ENCODE measurements at regions not wholly inside any gene's neighbourhood (a gene's known extent, or its start where the extent isn't known, plus 50 kb on each side); places are given as distances from the start of the nearest gene placed in this dataset.
A peak's percentile ranks its signal among the peaks of the same experiment; 100 is the strongest.
"Not testable (repeated sequence)": the region's sequence is repeated elsewhere in the genome, so short reads cannot be mapped to it uniquely, and the experiment has no call there.

DNA sequence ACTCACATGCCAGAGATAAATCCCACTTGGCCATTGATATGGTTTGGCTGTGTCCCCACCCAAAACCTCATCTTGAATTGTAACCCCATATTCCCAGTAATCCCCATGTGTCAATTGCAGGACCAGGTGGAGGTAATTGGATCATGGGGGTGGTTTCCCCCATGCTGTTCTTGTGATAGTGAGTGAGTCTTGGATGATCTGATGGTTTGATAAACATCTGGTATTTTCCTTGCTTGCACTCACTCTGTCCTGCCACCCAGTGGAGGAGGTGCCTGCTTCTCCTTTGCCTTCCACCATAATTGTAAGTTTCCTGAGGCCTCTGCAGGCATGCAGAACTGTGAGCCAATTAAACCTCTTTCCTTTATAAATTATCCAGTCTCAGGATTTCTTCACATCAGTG, 50.4 kb upstream of the B3GAT2 start:
- DNase-seq (ENCODE audit: extremely low read depth, low read depth), result not testable (repeated sequence)

DNA sequence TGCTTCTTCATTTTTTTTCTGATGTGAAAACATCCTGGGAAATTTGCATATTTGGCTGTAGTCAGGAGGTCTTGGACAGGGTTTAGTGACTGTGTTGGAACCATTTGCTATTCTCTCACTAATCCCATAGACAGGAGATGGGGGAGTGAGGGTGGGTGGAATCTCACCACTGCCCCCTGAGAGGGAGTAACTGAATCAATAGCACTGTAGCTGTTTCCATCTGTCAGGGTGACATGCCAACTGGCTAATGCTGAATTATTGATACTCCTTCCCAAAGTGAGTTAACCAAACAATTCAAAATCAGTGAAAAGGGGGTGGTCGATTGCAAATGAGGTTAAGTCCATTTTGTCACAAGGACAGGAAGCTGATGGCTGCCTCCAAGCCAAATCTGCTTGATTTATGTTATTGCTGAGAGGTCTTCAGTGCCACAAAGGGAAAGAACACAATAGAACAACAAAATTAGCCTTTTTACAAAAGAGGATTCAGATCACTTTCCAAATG, 55.1 kb upstream of the B3GAT2 start:
- no peak for DNase-seq (ENCODE audit: extremely low read depth, low read depth)

DNA sequence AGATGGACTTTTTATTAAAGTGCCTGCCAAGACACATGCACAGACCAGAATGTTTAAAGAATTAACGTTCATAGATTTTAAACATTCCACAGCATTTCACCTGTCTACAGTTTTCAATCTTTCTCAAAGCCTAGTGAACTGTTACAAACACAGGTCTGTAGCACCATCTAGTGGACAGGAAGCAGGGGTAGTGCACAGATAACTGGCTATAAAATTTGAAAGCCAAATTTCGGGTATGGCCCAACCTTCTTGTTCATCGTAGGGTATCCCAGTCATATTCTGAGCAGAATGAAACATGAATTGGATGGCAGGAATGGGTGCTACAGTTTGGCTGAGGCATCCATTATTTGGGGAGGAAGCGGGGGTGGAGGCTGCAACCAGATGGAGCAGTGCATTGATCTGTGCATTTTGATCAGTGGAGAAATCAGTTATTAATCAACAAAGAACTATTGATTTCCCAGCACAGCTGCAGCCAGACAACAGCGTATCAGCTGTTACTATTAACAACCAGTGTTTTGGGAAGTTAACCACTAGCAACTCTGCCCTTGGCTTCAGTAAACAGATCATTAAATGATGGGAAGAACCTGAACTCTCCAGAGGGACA, 56.1 kb upstream of the B3GAT2 start:
- DNase-seq (ENCODE audit: extremely low read depth, low read depth), result peak; percentile 45

DNA sequence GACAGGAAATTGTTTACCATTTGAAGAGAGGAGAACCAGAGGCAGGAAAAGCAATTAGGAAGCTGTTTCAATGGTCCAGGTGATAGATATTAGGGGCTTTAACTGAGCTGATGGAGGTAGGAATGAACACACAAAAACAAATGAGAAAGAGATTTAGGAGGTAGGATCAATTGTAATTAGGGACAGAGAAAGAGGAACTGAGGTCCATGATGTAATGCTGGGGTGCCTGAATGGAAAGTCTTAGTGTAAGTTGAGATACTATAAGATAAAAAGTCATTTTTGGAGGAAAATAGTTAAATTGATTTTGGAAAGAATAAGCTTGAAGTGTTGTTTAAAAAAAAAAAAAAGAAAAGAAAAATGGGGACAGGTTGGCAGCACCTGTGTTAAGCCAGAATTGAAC, 58.5 kb upstream of the B3GAT2 start:
- no peak for DNase-seq (ENCODE audit: extremely low read depth, low read depth)

DNA sequence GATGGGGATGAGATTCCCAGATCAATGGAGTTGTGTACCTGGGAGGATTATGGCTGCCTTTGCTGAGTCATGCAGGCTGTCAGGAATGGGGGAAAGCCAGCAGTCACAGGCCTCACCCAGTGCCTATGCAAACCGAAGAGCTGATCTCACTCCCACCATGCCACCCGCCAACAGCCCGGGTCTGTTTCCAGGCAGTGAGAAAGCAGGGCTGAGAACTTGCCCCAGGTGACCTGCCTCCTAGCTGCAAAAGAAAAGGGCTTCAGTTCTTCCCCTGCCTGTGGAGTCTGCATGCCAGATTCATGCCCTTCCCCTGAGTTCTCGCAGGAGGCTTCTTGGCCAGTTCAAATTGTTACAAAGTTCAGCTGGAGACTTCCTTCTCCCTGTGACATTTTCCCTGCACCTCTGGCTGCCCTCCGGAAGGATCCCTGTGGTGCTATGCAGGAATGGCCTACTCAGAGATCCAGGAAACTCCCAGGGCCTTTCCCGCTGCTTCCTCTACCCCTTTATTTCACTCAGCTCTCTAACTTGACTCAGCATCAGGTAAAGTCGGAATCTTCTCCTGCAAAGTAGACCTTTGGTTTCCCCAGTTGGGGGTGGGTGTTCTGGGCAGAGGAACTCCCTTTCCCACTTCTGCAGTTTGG, 71.5 kb upstream of the B3GAT2 start:
- DNase-seq (ENCODE audit: extremely low read depth, low read depth), result no peak

GRCh38 chr6:71028877-71029252, 72.0 kb upstream of the B3GAT2 start:
- DNase-seq (ENCODE audit: extremely low read depth, low read depth), result no peak

DNA sequence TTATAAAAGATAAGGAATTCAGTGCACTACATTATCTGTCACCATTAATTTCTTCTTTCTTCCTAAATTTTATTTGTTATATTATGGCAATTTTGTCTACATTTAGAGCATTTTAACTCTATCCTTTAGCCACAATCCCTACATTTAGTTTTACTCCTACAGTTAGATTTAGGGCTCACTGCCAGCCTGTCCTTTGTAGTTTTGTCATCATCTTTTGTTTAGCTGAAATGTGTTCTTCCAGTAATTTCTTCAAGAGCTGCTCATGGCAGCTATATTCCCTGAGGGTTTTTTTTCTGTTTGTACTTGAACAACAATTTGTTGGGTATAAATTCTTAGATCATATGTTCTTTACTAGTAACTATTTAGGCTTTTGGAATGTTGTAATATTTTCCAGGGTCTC, 72.7 kb upstream of the B3GAT2 start:
- DNase-seq (ENCODE audit: extremely low read depth, low read depth), result no peak

DNA sequence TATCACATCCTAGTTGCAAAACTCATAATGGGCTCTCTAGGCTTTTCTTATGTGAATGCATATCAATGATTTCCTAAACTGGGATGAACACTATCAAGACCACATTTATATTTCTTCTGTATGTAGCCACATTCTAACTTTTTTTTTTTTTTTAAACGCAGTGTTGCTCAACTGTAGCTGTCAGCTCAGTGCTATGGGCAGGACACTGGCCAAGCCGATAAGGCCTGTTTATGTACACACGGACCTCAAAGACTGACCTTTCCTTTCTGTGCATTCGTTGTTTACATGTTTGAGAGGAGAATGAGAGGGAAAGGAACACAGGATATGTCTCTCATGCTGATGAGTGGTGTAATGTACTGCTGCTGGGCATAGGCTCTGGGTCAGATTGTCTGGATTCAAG, 75.1 kb upstream of the B3GAT2 start:
- peak; percentile 2 for DNase-seq (ENCODE audit: extremely low read depth, low read depth)

DNA sequence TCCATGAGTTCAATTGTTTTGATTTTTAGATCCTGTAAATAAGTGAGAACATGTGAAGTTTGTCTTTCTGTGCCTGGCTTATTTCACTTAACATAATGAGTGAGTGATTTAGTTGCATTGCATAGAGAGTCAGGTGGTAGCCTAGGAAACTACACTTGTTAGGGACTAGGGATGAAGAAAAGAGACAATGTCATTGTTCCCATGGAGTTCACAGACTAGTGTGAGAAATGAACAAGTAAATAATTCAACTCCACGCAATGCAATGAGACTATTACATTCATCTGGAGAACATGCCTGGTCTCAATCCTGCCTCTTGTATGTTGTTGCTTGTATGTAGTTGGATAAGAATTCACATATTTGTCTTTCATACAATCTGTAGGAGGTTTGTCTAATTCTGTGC, 76.3 kb upstream of the B3GAT2 start:
- no peak for DNase-seq (ENCODE audit: extremely low read depth, low read depth)

GRCh38 chr6:71033890-71034289, 77.0 kb upstream of the B3GAT2 start:
- DNase-seq (ENCODE audit: extremely low read depth, low read depth), result no peak

DNA sequence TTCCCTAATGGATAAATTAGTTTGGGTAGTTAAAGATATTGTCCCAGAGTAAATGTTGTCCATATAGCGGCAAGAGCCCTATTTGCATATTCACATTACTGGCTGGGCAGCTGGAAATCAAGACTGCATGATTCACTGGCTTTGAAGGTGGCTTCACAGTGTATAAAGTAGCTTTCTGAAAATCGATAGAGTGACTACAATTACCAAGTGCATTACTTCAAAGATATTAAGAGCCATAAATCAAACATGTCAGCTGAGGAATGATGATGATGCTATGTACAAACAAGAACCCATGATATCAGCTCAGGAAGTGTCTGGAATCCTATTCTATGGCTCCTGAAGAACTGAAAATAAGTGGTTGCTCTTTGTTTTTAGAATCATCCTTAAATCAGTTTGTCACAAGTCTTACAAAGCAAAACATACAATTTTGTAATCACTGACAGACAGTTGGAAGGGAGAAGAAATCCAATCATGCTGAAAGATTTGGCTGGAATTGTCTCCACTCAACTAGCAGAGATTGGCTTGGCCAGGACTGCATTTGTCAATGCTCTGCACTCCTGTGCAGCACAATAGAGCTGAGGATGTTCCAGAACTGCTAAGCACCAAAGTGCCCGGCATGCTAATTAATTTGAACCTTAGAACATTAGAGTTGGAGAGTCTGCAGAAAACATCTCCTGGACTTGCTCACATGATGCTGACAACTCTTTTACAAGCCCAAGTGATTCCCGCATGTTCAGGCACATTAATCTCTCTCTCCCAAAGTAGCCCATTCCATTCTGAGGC, 77.9 kb upstream of the B3GAT2 start:
- DNase-seq (ENCODE audit: extremely low read depth, low read depth), result no peak

GRCh38 chr6:71035871-71036270, 79.0 kb upstream of the B3GAT2 start:
- DNase-seq (ENCODE audit: extremely low read depth, low read depth), result no peak

DNA sequence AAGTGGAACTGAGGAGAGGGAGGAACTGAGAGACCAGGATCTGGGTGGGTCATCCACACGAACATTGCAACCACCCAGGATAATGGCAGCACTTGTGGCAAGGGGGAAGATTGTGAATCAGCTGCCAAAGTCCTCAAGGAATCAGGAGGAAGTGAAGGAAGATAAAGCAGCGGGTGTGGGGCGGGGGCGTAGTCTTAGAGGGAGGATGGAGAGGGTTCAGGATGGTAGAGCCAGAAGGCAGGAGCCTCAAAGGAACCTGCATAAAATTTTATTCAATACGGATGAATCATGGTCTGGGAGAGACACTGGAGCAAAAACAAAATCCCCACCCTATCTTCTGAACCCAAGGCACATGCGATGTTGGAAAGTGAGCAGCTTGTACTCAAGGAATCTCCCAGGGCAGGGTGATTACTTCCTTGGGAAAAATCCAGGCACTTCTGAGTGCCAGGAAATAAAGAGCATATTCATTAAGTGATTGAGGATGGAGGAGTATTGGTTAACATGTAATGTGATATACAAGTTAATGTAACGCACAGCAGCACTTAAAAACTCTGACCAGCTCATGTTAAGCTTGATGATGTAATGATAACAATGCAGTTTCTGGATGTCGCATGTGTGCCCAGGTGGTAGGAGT, 82.0 kb upstream of the B3GAT2 start:
- DNase-seq (ENCODE audit: extremely low read depth, low read depth), result no peak

GRCh38 chr6:71040043-71040442, 83.2 kb upstream of the B3GAT2 start:
- no peak for DNase-seq (ENCODE audit: extremely low read depth, low read depth)

DNA sequence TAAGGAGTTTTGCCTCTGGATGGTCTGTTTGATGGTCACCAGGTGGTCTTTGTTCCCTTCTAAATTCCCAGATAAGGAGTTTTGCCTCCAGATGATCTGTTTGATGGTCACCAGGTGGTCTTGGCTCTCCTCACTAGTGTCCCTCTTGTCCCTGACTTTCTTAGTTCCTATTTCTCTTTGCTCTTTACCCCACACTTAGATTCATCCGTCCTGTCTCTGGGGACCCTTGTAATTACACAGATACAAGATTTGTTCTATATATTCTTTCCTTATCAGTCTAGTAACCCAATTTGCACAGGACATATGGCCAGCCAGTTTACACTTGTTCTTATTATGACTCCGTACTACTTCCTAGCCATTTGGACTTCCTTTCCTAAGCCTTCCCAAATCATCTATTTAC, 84.0 kb upstream of the B3GAT2 start:
- no peak for DNase-seq (ENCODE audit: extremely low read depth, low read depth)

DNA sequence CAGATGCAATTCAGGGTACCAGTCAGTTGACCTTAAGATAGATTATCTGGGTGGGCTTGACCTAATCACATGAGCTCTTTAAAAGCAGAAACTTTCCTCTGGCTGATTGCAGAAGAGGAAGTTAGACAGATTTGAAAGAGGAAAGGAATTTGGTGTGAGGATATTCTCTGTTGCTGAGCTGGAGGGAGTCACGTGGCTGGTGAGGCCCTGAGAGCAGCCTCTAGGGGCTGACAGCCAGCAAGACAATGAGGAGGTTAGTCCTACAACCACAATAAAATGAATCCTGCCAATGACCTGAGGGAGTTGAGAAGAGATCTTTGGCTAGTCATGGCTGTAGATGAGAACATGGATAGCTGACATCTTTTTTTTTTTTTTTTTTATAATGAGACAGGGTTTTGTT, 87.0 kb upstream of the B3GAT2 start:
- no peak for DNase-seq (ENCODE audit: extremely low read depth, low read depth)

DNA sequence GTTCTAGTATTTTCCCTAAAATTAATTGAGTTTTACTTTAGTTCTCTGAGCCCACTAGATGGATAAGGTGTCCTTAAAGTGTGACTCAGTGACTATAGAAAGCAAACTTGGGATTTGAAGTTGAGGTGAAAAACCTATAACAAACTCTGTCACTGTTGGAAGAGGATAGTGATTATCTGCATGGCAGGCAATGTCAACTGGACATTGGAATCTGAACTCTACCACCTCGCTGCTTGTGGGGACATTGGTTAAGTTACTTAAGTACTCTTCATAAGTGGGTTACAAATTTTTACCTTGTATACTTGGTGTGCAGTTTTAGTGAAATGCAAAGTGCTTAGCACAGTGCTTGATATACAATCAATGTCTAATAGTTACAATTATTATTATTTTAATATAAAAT, 87.9 kb upstream of the B3GAT2 start:
- DNase-seq (ENCODE audit: extremely low read depth, low read depth), result no peak

DNA sequence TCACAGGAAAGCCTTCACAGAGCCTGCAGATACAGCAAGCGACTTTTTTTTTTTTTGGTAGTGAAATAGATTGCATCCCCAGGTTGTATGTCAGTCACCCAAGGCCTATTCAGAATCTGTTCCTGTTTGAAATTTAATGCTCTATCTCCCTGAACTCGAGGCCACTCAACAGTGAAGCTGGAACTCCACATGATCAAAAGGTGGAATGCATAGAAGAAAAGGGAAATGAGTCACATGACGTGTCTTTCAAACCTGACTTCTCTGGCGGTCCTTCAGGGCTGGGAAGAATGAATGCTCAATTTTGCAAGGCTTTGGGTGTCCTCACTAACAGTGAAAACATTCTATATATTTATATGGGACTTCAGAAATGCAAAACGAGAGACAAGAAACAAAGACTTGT, 88.4 kb upstream of the B3GAT2 start:
- DNase-seq (ENCODE audit: extremely low read depth, low read depth), result no peak

DNA sequence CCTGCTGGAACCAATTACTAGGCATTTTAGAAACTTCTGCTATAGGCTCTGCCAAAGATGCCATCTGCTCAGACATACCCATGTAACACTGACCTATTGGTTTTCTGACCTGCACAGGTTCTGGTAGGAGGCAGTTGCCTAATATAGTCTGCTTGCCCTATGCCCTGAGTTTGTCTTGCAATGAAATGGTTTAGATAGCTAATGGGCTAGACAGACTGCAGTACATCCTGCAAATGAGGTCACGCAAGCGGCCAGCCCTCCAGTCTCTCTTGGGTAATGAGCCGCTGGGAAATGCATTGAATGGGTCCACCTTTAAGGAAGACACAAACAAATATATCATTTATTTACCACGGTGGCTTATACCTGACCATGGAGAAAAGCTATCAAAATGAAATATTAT, 90.6 kb upstream of the B3GAT2 start:
- no peak for DNase-seq (ENCODE audit: extremely low read depth, low read depth)

GRCh38 chr6:71048320-71049164, 91.7 kb upstream of the B3GAT2 start:
- DNase-seq (ENCODE audit: extremely low read depth, low read depth), result no peak
